ENCODE measurements at regions not wholly inside any gene's neighbourhood (a gene's known extent, or its start where the extent isn't known, plus 50 kb on each side); places are given as distances from the start of the nearest gene placed in this dataset.

GRCh38 chr2:19784456-19784855, 117.3 kb downstream of the TTC32 start:
- no peak for DNase-seq (ENCODE audit: low read depth in 3 of 3)

- no peak for DNase-seq (ENCODE audit: low read depth in 3 of 3)
Observed at GRCh38 chr2:19783935-19784334, 117.8 kb downstream of the TTC32 start.

GRCh38 chr2:19776941-19777514, 124.8 kb downstream of the TTC32 start:
- DNase-seq (ENCODE audit: low read depth in 3 of 3): no peak

GRCh38 chr2:19775838-19776237, 125.9 kb downstream of the TTC32 start:
- no peak for DNase-seq (ENCODE audit: low read depth in 3 of 3)

GRCh38 chr2:19775315-19775714, 126.5 kb downstream of the TTC32 start:
- DNase-seq (ENCODE audit: low read depth in 3 of 3): no peak

- DNase-seq (ENCODE audit: low read depth in 3 of 3): no peak
Observed at GRCh38 chr2:19774805-19775176, 127.0 kb downstream of the TTC32 start.

- DNase-seq (ENCODE audit: low read depth in 3 of 3): no peak
Observed at GRCh38 chr2:19772981-19773380, 128.8 kb downstream of the TTC32 start.

- no peak for DNase-seq (ENCODE audit: low read depth in 3 of 3)
Observed at GRCh38 chr2:19769513-19769912, 132.3 kb downstream of the TTC32 start.

GRCh38 chr2:19767899-19768298, 133.9 kb downstream of the TTC32 start:
- no peak for DNase-seq (ENCODE audit: low read depth in 3 of 3)

- DNase-seq (ENCODE audit: low read depth in 3 of 3): no peak
Observed at GRCh38 chr2:19764998-19765397, 136.8 kb downstream of the TTC32 start.

- DNase-seq (ENCODE audit: low read depth in 3 of 3): no peak
Observed at GRCh38 chr2:19763731-19764130, 138.1 kb downstream of the TTC32 start.

- DNase-seq (ENCODE audit: low read depth in 3 of 3): no peak
Observed at GRCh38 chr2:19762959-19763605, 138.7 kb downstream of the TTC32 start.

GRCh38 chr2:19762142-19762541, 139.6 kb downstream of the TTC32 start:
- DNase-seq (ENCODE audit: low read depth in 3 of 3): no peak

- no peak for DNase-seq (ENCODE audit: low read depth in 3 of 3)
Observed at GRCh38 chr2:19759880-19760279, 141.9 kb downstream of the TTC32 start.

- no peak for DNase-seq (ENCODE audit: low read depth in 3 of 3)
Observed at GRCh38 chr2:19758658-19759057, 143.1 kb downstream of the TTC32 start.

GRCh38 chr2:19757586-19757985, 144.2 kb downstream of the TTC32 start:
- DNase-seq (ENCODE audit: low read depth in 3 of 3): no peak

GRCh38 chr2:19754907-19755306, 146.9 kb downstream of the TTC32 start:
- no peak for DNase-seq (ENCODE audit: low read depth in 3 of 3)

GRCh38 chr2:19753818-19754217, 148.0 kb downstream of the TTC32 start:
- no peak for DNase-seq (ENCODE audit: low read depth in 3 of 3)

- DNase-seq (ENCODE audit: low read depth in 3 of 3): no peak
Observed at GRCh38 chr2:19753314-19753713, 148.5 kb downstream of the TTC32 start.

- no peak for DNase-seq (ENCODE audit: low read depth in 3 of 3)
Observed at GRCh38 chr2:19752500-19752899, 149.3 kb downstream of the TTC32 start.

- DNase-seq (ENCODE audit: low read depth in 3 of 3): no peak
Observed at GRCh38 chr2:19751631-19752030, 150.2 kb downstream of the TTC32 start.

- no peak for DNase-seq (ENCODE audit: low read depth in 3 of 3)
Observed at GRCh38 chr2:19750136-19750535, 151.6 kb downstream of the TTC32 start.

GRCh38 chr2:19749507-19749836, 152.3 kb downstream of the TTC32 start:
- no peak for DNase-seq (ENCODE audit: low read depth in 3 of 3)

Data from stimulated activated CD4-positive, alpha-beta T cell treated with anti-CD3 and anti-CD28 coated beads, TNF-alpha, amount 100 ng/mL, for 24 hours (primary cell).